ENCODE measurements at regions not wholly inside any gene's neighbourhood (a gene's known extent, or its start where the extent isn't known, plus 50 kb on each side); places are given as distances from the start of the nearest gene placed in this dataset.

GRCh38 chr9:117906763-117907162 lies 202.6 kb downstream of the TLR4 start:
- TF ChIP-seq POLR2A (IDR thresholded peaks at IDR 0.05): no peak
- TF ChIP-seq CTCF (IDR thresholded peaks at IDR 0.05): no peak
